GM18499 (cell line): ENCODE measurements at regions not wholly inside any gene's neighbourhood (a gene's known extent, or its start where the extent isn't known, plus 50 kb on each side); places are given as distances from the start of the nearest gene placed in this dataset.
"Not testable (repeated sequence)": the region's sequence is repeated elsewhere in the genome, so short reads cannot be mapped to it uniquely, and the experiment has no call there.

Source experiments
- ATAC-seq: cut with Tn5 transposase; IDR thresholded peaks from one replicate; pipeline ENCODE4 v1.9.1; 2021; ENCODE audit warnings: moderate number of reproducible peaks; ENCODE audit not compliant: insufficient read depth, unreplicated experiment

DNA sequence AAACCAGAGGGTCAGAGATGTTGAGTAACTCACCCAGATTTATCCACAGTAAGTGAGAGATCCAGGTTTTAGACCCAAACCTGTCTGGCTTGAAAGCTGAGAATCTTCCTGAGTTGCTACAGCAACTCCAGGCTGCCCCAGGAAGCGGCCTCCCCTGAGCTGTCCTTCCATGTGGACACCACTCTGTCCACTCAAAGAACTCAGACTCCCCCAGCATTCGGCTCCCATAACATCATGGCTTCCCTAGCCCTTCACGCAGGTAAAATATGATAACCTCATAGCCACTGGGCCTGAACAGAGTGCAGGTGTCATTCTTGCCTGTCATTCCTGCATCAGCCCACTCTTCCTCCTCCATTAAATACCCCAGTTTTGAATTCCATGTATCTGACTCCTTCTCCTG is 657.8 kb downstream of the TBC1D22A start:
- ATAC-seq = no peak

DNA sequence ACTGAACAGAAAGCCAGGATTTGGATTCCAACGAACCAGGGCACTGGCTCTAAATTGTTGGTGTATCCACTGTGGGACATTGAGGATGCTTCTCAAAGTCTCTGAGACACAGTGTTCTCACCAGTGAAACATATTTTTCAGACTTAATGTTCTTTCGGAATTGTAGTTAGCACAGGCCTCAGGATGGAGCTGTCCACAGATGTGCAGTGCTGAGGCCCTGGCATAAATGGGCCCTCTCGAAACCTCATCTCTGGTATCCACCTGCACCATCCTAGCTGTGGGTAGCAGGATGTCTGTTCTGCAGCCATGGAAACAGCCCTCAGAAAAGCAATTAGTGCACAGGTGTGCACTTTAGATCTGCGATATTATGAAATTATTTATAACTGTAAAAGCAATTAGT is 656.8 kb downstream of the TBC1D22A start:
- no peak for ATAC-seq

DNA sequence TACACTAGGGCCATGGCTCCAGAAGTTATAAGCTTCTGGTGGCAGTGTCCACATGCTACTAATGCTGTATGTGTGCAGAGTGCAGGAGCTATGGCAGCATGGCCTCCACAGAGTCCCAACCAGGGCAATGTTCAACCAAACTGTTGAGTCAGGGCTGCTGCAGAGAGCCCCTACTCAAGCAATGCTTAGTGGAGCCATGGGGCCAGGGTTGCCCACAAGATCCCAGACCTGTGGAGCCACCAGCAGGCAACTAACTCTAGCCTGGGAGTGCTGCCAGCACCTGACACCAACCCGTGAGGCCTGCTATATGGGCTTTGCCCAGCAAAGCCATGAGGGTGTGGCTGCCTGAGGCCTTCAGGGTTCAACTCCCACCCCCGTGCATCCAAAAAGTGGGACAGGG is 655.2 kb downstream of the TBC1D22A start:
- no peak for ATAC-seq

DNA sequence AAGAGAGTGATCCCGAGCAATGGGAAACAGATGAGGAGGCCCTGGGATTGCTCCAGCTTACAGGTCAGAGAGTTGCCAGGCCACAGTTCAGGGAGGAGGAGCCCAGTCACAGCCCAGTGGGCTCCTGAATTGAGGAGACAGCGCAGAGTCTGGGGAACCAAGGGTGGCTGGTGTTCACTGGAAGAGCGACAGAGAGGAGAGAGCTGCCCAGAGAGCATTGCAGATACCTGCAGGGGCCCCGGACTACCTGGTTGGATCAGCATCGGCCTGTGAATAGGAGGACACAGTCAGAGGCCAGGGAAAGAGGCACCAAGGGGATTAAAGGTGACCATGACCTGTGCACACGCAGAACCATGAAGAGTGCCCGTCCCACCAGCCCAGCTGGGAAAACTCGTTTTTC is 648.6 kb downstream of the TBC1D22A start:
- no peak for ATAC-seq

DNA sequence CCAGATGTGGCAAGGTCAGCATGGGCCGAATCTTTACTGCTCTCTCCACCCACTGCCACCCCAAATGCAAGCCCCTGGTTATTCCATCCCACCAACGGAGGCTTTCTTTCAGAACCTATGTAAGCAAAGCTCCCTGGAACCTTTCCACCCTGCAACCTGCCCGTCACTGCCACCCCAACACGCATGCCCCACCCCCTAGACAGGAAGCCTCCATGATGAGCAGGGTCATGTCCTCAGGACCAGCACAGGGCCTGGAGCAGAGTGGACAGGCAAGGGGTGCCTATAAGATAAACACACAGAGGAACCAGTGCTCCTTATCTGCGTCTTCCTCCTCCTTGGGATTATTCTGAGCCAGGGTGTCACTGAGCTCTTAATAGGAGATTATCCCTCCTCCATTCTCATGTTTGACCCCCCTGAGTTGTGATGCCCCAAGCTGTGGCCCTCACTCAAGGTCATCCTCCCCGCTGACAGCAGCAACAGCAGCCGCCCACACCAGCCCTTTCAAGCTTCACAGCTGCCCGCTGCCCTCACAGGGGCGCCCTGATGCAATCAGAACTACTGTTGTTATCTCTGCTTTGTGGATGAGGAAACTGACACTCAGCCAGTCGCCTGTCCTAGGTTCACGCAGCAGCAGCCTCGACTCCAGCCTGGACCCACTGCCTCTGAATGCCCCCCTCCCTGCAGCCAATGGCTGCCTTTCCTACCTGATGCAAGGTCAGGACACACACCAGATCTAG is 647.3 kb downstream of the TBC1D22A start:
- ATAC-seq = no peak

DNA sequence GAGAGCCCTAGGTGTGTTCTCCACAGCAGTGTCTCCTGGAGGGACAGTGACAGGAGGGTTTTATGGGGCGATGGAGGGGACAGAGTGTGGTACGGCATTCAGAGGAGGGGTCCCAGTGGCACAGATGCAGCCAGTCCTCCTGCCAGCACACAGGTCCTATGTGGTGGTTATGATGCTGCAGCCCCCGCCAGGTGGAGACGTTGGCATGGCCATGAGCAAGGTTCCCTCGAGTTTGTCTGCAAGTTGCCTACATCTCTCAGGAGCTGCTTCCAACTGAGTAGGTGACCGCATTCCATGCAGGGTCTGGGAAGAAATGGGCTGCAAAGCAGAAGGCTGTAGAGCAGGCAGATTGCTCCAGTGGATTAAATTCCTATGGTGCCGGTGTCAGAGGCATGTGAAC is 646.0 kb downstream of the TBC1D22A start:
- no peak for ATAC-seq

DNA sequence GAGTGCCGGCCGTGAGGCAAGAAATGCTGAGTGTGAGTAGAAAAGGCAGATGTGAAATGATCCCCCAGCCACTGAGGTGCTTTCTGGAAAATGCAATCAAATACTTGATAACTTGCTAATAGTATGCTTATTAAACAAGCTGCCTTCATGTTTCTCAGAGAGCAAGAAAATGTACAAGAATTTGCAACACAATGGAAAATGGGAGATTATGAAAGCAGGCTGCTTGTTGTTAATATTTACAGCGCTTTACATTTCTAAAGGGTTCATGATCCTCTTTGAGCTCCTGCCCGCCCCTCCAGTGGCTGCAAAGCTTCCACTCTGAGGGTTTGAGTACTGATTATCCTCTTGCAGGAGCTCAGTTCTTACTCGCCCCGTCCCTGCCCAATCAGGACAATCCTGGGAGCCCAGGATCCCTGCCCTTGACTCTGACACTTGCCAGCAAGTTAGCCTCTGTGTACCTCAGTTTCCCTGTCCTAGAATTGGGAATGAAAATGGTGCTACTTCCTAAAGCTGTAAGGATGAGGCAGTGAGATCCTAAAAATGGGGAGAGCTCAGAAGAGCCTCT is 645.1 kb downstream of the TBC1D22A start:
- ATAC-seq = no peak

DNA sequence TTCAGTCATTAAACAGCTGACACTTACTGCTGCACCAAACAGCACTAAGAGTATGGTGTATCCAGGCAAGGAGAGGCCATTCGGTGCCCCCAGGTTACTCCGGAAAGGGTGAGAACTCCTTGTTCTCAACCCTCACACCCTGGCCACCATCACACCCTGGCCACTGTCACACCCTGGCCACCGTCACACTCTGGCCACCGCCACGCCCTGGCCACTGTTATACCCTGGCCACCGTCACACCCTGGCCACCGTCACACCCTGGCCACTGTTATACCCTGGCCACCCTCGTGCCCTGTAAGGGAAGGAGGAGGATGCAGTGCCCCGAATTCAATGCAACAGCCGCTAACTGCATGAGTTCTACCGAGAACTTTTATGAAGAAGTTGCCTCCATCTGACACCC is 644.4 kb downstream of the TBC1D22A start:
- ATAC-seq = no peak

DNA sequence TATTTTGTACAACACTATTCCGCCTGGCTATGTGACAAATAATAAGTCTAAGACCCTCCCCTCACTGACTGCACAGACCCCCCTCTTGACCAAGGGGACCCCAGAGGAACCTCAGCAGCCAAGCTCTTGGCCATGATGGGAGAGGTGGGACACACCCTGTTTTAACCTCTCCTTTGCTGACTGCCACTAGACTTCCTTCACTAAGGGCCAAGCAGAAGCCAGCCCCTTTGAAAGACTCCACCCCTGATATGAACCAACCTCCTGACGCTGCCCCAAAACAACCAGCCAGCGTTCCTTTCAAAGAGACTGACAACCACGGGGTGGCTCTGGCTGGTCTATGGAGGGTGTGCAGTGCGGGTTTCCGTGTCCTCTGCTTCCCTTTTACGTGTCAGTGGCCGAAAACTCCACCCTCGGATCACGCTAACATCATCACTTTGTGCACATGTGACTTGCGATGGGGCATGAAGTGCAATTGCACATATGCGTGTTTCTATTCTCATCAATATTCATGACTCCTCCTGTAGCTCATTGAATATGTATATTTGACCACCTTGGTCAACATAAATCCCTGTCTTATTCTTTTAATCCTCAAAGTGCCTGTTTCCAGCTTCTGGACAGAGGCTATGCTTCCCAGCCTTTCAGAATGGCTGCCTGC is 643.9 kb downstream of the TBC1D22A start:
- ATAC-seq = no peak

DNA sequence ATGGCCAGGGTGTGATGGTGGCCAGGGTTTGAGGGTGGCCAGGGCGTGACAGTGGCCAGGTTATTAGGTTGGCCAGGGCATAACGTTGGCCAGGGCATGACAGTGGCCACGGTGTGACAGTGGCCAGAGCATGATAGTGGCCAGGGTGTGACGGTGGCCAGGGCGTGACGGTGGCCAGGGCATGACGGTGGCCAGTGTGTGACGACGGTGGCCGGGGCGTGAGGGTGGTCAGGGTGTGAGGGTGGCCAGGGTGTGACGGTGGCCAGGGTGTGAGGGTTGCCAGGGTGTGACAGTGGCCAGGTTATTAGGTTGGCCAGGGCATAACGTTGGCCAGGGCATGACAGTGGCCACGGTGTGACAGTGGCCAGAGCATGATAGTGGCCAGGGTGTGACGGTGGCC is 642.8 kb downstream of the TBC1D22A start:
- ATAC-seq = not testable (repeated sequence)

DNA sequence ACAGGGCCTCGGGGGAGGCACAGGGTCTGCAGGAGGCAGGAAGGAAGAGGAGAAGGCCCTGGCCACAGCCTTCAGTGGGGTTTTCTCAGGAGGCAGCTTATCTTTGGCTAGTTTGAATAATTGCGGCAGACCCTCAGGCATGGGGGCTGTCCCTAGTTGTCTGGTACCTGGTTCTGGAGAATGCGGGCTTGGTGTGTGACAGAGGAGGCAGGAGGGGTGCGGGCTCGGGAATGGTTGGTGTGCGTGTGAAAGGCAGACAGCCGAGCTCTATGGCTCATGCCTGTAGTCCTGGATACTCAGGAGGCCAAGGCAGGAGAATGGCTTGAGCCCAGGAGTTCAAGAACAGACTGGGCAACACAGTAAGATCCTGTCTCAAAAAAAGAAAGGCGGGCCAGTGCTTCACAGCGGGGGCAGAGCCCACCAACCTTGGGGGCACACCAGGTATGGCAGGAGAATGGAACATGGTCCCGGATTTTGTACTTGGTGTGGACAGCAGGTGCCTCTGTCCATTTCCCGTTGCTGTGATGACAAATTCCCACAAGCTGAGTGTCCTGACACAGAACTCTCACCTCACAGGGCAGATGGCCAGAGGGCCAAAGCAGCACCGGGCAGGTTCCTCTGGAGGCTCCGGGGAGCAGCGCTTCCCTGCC is 640.6 kb downstream of the TBC1D22A start:
- no peak for ATAC-seq

DNA sequence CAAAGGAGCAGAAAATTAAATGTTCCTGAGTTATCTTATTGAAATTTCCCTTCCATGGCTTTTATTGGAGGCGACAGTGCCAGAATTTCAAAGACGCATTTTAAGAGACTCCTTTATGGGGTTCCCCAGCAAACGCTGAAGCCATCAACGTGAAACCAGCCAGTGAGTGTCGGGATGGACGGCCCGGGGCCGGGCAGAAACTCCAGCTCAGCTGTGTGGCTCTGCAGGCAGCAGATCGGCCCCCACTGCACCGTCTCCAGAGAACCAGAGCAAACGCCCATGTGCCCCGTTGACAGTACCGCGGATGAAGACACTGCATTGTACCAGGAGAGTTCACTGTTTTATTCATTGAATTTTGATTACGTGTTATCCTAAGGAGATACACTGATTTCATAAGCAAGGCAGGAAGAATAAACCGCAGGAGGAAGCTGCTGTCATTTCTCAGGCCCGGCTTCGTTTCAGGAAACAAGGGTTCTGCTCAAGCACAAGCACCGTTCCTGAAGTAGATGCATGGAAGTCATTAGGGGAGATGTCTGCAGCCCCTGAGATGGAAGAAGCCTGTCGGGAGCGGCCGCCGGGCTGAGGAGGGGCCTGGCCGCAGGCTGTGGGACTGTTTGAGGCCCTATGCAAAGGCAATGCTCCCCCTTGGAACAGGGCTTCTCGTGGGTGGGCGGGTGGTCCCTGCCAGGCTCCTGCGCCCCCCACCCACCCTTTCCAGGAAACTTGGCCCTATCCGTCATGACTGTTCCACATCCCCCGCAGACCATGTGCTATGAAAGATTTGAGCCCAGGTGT is 639.7 kb downstream of the TBC1D22A start:
- no peak for ATAC-seq

DNA sequence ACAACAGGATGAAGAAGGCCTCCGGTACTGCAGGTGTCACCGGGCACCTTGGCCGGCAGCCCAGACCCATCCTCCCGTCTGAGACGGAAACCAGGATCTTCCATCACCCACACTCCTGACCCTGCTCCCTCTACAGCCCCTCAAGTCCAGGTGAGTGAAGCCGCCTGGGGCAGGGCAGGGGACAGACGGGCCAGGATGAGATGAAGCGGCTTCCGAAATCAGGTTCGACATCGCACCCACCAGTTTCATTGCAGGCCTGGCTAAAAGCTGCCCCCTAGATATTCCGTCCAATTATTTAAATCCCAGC is 639.1 kb downstream of the TBC1D22A start:
- no peak for ATAC-seq

DNA sequence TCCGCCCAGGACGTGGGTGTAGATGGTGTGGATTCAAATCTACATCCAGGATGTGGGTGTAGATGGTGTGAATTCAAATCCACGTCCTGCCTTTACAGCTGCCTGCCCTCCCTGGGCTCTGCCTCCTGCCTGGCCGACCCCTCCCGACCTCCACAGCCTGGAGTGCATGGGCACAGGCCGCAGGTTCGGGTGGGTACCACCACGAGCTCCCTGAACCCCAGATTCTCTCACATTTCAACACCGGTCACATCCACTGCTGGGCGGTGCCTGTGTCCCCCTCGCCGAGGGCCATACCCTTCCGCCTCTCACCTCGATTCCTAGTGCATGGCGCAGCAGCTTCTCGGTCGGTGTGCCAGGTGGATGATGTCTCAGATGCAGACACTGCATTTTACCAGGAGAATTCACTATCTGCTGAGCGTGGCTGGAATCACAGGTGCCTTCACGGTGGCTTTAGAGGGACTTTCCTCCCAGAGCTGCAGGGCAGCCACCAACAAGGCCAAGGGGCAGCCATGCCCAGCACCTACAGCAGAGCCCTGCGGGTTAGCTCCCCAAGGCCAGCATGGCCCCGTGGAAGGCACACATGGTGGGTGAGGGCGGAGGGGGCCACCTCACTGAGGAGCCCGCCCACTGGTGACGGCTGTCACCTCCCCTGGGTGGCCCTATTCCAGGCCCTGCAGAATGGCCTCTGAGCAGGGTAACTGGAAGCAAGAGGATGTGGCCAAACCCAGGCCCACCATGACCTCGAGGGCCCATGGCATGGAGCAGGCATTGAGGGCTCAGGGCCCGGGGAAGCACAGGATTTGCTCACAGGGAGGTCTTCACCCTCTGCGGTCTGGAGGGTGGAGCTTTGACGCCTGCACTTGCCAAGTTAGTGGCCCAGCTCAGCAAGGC is 638.5 kb downstream of the TBC1D22A start:
- ATAC-seq = no peak

DNA sequence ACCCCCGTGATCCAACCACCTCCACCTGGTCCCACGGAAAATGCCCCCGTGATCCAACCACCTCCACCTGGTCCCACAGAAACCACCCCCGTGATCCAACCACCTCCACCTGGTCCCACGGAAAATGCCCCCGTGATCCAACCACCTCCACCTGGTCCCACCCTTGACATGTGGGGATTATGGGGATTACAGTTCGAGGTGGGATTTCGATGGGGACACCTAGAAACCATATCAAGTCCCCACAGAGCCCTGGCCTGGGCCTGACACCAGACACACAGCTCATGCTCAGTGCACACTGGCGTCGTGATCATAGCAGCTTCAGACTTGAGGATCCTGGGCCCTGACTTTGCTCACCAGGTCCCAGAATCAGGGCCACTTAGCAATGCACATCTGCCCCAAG is 637.7 kb downstream of the TBC1D22A start:
- not testable (repeated sequence) for ATAC-seq

DNA sequence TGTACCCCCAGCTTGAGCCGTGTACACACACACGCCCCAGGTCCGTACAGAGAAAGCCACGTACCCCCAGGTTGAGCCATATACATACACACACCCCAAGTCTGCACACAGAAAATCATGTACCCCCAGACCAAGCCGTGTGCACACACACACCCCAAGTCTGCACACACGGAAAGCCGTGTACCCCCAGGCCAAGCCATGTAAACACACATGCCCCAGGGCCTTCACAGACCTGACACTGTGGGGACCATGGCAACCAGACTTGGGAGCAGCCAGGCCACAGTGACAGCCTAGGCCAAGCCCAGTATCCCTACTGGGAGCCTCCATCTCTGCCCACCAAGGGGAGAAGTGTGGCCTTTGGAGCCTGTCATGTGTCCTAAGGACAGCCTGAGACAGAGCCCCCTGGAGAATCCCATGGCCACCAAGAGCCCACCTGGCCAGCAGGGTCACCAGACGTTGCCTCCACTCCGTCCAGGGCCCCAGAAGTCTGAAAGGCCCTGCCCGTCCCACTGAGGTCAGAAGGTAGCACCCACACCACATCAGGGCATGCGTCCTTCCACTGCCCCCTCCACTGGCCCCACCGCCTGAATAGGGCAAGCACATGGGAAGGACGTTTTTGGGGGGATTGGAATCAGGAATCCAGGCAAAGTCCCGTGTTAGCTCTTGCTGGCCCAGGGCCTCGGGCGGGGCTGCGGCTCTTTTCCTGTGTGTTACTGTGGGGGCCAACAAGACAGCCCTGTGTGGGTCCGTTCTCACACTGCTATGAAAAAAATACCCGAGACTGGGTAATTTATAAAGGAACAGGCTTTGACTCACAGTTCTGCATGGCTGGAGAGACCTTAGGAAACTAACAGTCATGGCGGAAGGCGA is 636.7 kb downstream of the TBC1D22A start:
- no peak for ATAC-seq

DNA sequence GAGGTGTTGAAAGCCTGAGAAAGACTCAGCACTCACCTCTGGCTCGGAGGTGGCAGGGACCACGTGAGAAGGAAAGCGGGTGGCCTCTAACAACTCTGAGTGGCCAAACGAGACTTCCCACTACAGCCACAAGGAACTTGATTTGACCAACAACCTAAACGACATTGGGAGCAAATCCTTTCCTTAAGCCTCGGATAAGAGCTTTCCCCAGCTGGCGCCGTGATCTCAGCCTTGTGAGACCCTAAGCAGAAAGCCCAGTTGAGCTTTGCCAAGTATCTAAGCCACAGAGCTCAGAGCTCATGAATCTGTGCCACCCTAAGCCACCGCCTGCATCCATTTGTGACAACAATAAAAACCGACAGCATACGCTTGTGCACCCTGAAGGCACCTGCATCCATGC is 636.0 kb downstream of the TBC1D22A start:
- ATAC-seq = no peak

DNA sequence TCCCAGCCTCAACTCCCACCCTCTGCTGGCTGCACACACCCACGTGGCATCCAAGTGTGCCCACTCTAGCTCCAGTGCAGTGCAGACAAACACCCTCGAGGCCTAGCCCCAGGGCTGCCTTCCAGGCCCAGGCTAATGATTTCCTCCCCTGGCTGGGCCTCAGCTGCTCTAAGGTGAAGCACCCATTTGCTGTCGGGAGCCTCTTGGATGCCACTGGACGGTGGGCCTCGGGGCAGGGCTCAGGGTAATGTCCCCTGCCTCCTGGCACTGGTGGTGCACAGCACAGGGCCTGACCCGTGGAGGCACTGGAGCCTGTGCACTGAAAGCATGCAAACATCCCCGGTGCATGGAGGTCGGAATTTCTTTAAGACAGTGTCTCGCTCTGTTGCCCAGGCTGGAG is 635.2 kb downstream of the TBC1D22A start:
- ATAC-seq = no peak

DNA sequence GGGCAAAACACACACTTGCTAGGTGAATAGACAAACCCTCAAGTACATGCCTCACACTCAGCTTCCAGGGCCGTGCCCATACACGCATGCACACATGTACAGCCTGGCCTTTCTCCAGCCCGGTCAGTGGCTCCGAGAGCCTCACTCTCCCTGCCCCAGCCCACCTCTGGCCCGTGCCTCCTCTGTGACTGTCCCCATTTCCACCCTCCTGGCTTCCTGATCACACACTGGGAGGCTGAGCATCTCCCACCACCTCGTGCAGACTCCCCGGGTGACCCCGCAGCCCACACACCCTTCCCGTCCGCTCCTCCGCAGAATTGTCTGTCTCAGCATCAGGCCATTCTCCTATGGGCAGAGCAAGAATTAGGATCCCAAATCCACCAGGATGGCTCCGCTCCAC is 634.1 kb downstream of the TBC1D22A start:
- no peak for ATAC-seq
